HG03103 (cell line): ENCODE measurements at regions not wholly inside any gene's neighbourhood (a gene's known extent, or its start where the extent isn't known, plus 50 kb on each side); places are given as distances from the start of the nearest gene placed in this dataset.

Experiments
- ATAC-seq: cut with Tn5 transposase; IDR thresholded peaks from one replicate; pipeline ENCODE4 v1.9.1; 2021; ENCODE audit warnings: low read depth; ENCODE audit not compliant: unreplicated experiment

GRCh38 chr5:5628866-5629606 lies 206.6 kb downstream of the ICE1 start:
- no peak for ATAC-seq

- no peak for ATAC-seq
Observed at GRCh38 chr5:5626412-5626811, 203.9 kb downstream of the ICE1 start.

- no peak for ATAC-seq
Observed at GRCh38 chr5:5625491-5625890, 203.0 kb downstream of the ICE1 start.

GRCh38 chr5:5623397-5623796 lies 200.9 kb downstream of the ICE1 start:
- ATAC-seq = no peak

GRCh38 chr5:5622806-5623205 lies 200.3 kb downstream of the ICE1 start:
- ATAC-seq = no peak

GRCh38 chr5:5619546-5619945 lies 197.1 kb downstream of the ICE1 start:
- ATAC-seq = no peak

GRCh38 chr5:5617024-5617423 lies 194.5 kb downstream of the ICE1 start:
- no peak for ATAC-seq

GRCh38 chr5:5616247-5616895 lies 193.9 kb downstream of the ICE1 start:
- ATAC-seq = no peak

GRCh38 chr5:5615569-5615968 lies 193.1 kb downstream of the ICE1 start:
- ATAC-seq = no peak

- no peak for ATAC-seq
Observed at GRCh38 chr5:5613261-5613990, 190.9 kb downstream of the ICE1 start.

GRCh38 chr5:5612096-5612495 lies 189.6 kb downstream of the ICE1 start:
- no peak for ATAC-seq

- ATAC-seq = no peak
Observed at GRCh38 chr5:5609935-5610334, 187.5 kb downstream of the ICE1 start.

GRCh38 chr5:5605170-5605764 lies 182.8 kb downstream of the ICE1 start:
- no peak for ATAC-seq

- no peak for ATAC-seq
Observed at GRCh38 chr5:5602554-5602953, 180.1 kb downstream of the ICE1 start.

- ATAC-seq = no peak
Observed at GRCh38 chr5:5598547-5599113, 176.2 kb downstream of the ICE1 start.

- no peak for ATAC-seq
Observed at GRCh38 chr5:5593391-5593790, 170.9 kb downstream of the ICE1 start.

GRCh38 chr5:5592541-5592940 lies 170.1 kb downstream of the ICE1 start:
- no peak for ATAC-seq

- no peak for ATAC-seq
Observed at GRCh38 chr5:5591567-5591966, 169.1 kb downstream of the ICE1 start.

- no peak for ATAC-seq
Observed at GRCh38 chr5:5589857-5590256, 167.4 kb downstream of the ICE1 start.

GRCh38 chr5:5588887-5589826 lies 166.7 kb downstream of the ICE1 start:
- ATAC-seq = no peak
